T47D (cell line): ENCODE measurements at regions not wholly inside any gene's neighbourhood (a gene's known extent, or its start where the extent isn't known, plus 50 kb on each side); places are given as distances from the start of the nearest gene placed in this dataset.

Experiments used
- DNase-seq, 2 experiments: peaks; one replicate each; pipeline versions ENCODE4 v3.0.0 to v3.0.0-alpha.2; 2011 to 2012; ENCODE audit warnings: low read depth in 1 of 2, low spot score in 1 of 2
- JUND ChIP-seq: IDR thresholded peaks from 2 replicates; pipeline ENCODE4 v1.6.1; 2012; ENCODE audit warnings: low read depth
- in situ Hi-C: cut with HindIII; loops from 2 replicates; pipeline ENCODE4 v1.10.0; 2016; ENCODE audit warnings: low sequenced_read_pairs, low pct_unique_long_range_greater_than_20kb

- no peak for DNase-seq
- in situ Hi-C loops: no loop called here
- no peak for TF ChIP-seq JUND
Measured at GRCh38 chr1:232682248-232682647, 52.3 kb upstream of the SIPA1L2 start.

GRCh38 chr1:232684371-232685105 lies 54.6 kb upstream of the SIPA1L2 start:
- TF ChIP-seq JUND: no peak
- in situ Hi-C loops: no loop called here
- DNase-seq: no peak

GRCh38 chr1:232686346-232686745 lies 56.4 kb upstream of the SIPA1L2 start:
- in situ Hi-C loops: no loop called here
- DNase-seq: no peak
- TF ChIP-seq JUND: no peak

- no peak for TF ChIP-seq JUND
- in situ Hi-C loops: no loop called here
- no peak for DNase-seq
Measured at GRCh38 chr1:232687304-232687703, 57.4 kb upstream of the SIPA1L2 start.

- TF ChIP-seq JUND: no peak
- no peak for DNase-seq
- in situ Hi-C loops: no loop called here
Measured at GRCh38 chr1:232687728-232688127, 57.8 kb upstream of the SIPA1L2 start.

GRCh38 chr1:232688398-232688797 lies 58.5 kb upstream of the SIPA1L2 start:
- peak; percentile 55; the same call in 1 of the 2 replicates for TF ChIP-seq JUND
- peak; percentile 31 to 40 for DNase-seq
- in situ Hi-C loops: no loop called here

- no peak for DNase-seq
- no peak for TF ChIP-seq JUND
- in situ Hi-C loops: no loop called here
Measured at GRCh38 chr1:232689711-232690110, 59.8 kb upstream of the SIPA1L2 start.

GRCh38 chr1:232690285-232690935 lies 60.5 kb upstream of the SIPA1L2 start:
- no peak for TF ChIP-seq JUND
- no peak for DNase-seq
- in situ Hi-C loops: no loop called here

GRCh38 chr1:232694475-232694874 lies 64.5 kb upstream of the SIPA1L2 start:
- in situ Hi-C loops: no loop called here

GRCh38 chr1:232695621-232696385 lies 65.9 kb upstream of the SIPA1L2 start:
- in situ Hi-C loops: no loop called here
- DNase-seq: no peak
- no peak for TF ChIP-seq JUND

More at GRCh38 chr1:232694475-232694874, 64.5 kb upstream of the SIPA1L2 start:
- no peak for TF ChIP-seq JUND
- no peak for DNase-seq

- TF ChIP-seq JUND: no peak
- in situ Hi-C loops: no loop called here
- DNase-seq: no peak
Measured at GRCh38 chr1:232696466-232696865, 66.5 kb upstream of the SIPA1L2 start.

GRCh38 chr1:232697187-232697822 lies 67.4 kb upstream of the SIPA1L2 start:
- no peak for DNase-seq
- in situ Hi-C loops: no loop called here
- no peak for TF ChIP-seq JUND

GRCh38 chr1:232699814-232700213 lies 69.9 kb upstream of the SIPA1L2 start:
- TF ChIP-seq JUND: no peak
- in situ Hi-C loops: no loop called here
- no peak for DNase-seq
